Skeletal muscle satellite cell (primary cell): ENCODE measurements at regions not wholly inside any gene's neighbourhood (a gene's known extent, or its start where the extent isn't known, plus 50 kb on each side); places are given as distances from the start of the nearest gene placed in this dataset.
"Not testable (repeated sequence)": the region's sequence is repeated elsewhere in the genome, so short reads cannot be mapped to it uniquely, and the experiment has no call there.

Experiments used
- H3K27me3 ChIP-seq: 2 replicates; pipeline ENCODE4 v1.7.0; 2013; ENCODE audit warnings: low read length; ENCODE audit not compliant: control insufficient read depth, insufficient read depth
- H3K36me3 ChIP-seq: 2 replicates; pipeline ENCODE4 v1.7.0; 2013; ENCODE audit warnings: mild to moderate bottlenecking, control low read depth, low read length; ENCODE audit not compliant: insufficient read depth
- H3K4me1 ChIP-seq: 2 replicates; pipeline ENCODE4 v1.7.0; 2013; ENCODE audit warnings: low read length; ENCODE audit not compliant: control insufficient read depth, insufficient read depth
- H3K4me2 ChIP-seq: 2 replicates; pipeline ENCODE4 v1.7.0; 2013; ENCODE audit warnings: mild to moderate bottlenecking, low read length
- H3K4me3 ChIP-seq: 2 replicates; pipeline ENCODE4 v1.7.0; 2013; ENCODE audit warnings: low read length
- H3K9ac ChIP-seq: 2 replicates; pipeline ENCODE4 v1.7.0; 2013; ENCODE audit warnings: mild to moderate bottlenecking, low read depth, low read length, moderate library complexity
- H3K9me3 ChIP-seq: replicated peaks from 2 replicates; pipeline ENCODE4 v1.7.0; 2013; ENCODE audit warnings: mild to moderate bottlenecking, control low read depth, low read length

DNA sequence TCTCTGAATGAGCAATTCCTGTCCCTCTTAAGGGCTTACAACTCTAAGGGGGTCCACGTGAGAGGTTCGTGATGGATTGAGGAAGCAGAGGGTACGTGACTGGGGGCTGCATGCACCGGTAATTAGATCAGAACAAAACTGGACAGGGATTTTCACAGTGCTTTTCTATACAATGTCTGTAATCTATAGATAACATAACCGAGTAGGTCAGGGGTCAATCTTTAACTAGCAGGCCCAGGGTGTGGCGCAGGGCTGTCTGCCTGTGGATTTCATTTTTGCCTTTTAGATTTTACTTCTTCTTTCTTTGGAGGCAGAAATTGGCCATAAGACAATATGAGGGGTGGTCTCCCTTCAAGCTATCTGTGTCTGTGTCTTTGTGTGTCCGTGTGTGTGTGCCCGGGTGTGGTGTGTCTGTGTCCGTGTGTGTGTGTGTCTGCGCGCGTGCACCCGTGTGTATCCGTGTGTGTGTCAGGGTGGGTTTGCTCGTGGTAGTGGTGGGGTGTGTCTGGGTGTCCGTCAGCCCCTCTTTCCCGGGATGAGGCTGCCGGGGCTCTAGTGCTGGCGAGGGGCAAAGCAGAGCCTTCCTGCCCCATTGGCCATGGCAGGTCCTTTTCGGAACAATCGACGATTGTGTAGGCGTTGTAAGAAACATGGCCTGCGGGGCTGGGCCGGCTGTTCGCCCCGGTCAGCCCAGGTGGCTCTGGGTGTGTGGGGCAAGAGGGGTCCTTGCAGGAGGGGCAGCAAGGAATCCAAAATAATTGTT lies 1382.0 kb upstream of the DEFB115 start:
- H3K9me3 ChIP-seq: peaks cover 25% of the 10 kb centered on the region

DNA sequence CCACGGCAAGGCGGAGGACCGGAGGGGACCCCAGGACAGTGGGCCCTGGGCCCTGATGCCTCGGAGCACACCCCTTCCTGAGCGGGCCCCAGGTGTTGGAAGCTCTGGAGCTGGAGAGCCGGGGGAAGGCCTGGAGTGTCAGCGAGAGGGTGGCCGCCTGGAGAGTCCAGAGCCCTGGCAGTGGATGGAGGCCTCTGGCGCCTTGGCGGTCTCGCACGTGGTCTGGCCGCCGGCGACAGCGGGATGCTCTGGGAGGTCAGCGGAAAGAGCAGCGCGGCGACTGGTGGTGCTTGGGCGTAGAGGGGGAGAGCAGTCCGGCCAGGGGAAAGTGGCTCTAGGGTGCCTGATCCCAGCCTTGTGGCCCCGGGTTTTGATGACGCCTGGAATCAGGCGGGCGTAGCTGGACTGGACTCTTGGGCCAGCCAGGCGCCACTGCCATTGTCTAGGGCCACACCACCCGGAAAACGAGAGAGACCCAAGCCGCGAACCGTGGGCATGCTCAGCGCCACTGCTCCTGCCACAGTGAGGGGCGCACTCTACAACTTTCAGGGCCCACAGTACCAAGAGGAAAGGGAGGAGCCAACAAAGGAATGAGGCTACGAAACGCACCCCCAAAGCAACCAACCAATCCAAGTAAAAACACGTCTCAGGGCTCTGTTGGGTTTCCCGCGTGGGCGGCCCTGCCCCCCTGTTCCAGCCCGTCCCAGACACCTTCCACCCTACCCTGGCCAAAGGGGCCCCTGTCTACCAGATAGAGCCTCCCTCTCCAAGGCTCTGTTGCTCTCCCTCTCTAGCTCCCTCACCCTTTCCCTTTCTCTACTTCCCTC lies 1381.2 kb upstream of the DEFB115 start:
- H3K36me3 ChIP-seq, H3K4me1 ChIP-seq, H3K27me3 ChIP-seq, H3K4me2 ChIP-seq, H3K4me3 ChIP-seq, H3K9ac ChIP-seq: not testable (repeated sequence)
- peaks cover 29% of the 10 kb centered on the region for H3K9me3 ChIP-seq

More for the DNA sequence above, 1382.0 kb upstream of the DEFB115 start:
- H3K9ac ChIP-seq, H3K36me3 ChIP-seq, H3K4me2 ChIP-seq, H3K27me3 ChIP-seq, H3K4me1 ChIP-seq, H3K4me3 ChIP-seq: not testable (repeated sequence)

DNA sequence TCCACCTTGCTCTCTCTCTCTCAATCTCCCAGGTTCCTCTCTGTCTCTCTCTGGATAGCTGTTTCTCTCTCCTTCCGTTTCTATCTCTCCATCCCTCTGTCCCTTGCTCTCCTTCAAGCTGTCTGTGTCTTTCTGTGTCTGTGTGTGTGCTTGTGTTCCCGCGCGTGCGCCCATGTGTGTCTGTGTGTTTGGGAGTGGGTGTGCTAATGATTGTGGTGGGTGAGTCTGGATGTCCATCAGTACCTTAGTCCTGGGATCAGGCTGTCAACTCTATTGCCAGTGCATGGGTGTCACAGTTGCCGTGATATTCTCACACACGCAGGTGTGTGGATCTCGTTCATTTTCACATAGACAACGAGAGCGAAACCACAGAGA lies 1380.6 kb upstream of the DEFB115 start:
- no peak overlapping the region for H3K4me2 ChIP-seq
- H3K9me3 ChIP-seq: peaks cover 29% of the 10 kb centered on the region
- no peak overlapping the region for H3K4me3 ChIP-seq

DNA sequence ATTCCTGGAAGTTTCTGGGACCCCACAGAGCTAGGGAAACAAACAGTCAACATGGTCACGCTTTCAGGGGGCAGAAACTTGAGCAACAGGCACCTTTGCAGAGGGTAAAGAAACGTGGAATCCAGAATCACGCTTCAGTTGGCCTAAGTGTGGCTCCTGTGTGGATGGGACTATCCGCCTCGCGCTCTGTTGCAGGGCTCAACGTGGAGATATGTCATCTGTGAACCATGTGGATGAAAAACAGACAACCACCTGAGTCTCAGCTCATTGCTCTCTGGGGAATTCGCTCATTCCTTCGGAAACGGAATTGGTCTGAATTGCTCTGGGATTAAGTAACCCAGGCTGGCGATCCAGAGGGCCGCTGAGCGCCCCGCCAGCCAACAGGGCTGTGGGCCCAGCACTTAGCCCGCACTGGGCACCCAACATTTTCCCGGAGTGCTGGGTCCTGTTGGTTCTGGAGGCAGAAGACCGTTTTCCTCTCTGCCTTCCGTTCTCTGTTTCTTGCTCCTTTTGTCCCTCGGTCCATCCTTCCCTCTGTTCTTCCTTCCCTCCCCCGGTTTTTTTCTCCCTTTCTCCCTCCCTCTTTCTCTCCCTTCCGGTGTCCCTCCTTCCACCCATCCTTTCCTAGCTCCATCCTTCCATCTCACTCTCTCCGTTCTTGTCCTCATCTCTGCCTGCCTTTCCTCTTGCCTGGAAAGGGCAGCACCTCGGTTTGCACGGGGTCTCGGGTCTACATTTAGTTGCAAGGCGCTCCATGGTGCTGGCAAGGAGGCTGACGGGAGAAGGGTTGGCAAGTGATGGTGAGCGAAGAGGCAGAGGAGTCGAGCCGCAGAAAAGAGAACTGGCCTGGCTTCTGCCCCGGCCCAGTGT lies 1379.8 kb upstream of the DEFB115 start:
- not testable (repeated sequence) for H3K36me3 ChIP-seq, H3K27me3 ChIP-seq, H3K4me1 ChIP-seq, H3K9ac ChIP-seq, H3K4me2 ChIP-seq, H3K4me3 ChIP-seq
- peaks cover 29% of the 10 kb centered on the region for H3K9me3 ChIP-seq

More for the DNA sequence above, 1380.6 kb upstream of the DEFB115 start:
- Histone ChIP-seq H3K4me1 (no peaks in the 10 kb centered on the region), H3K36me3 (no peaks in the 10 kb centered on the region), H3K9ac (no peak overlapping the region), H3K27me3 (no peaks in the 10 kb centered on the region)

DNA sequence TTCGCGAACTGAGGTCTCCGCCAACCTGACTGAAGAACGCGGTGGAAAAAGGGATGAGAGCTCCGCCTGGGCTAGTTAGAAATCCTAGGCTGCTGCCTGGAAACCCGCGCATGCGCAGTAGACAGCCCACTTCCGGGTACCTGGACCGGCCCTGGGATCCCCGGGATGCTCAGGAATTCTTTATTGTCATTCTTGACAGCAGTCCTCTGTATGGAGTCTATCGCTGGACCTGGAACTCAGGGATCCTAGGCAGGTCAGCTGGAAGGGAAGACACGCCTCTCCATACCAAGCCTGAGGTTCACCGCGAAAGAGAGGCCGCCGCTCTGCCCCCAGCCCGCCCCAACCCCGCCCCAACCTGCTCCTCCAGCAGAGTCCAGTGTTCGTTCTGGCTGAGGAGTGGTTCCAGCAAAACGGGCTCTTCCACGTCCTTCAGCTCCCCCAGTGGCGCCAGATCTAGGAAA lies 1379.2 kb upstream of the DEFB115 start:
- Histone ChIP-seq H3K4me2 (no peak overlapping the region), H3K36me3 (no peaks in the 10 kb centered on the region), H3K9me3 (peaks cover 29% of the 10 kb centered on the region), H3K27me3 (no peaks in the 10 kb centered on the region), H3K9ac (no peak overlapping the region), H3K4me3 (no peak overlapping the region), H3K4me1 (no peaks in the 10 kb centered on the region)

DNA sequence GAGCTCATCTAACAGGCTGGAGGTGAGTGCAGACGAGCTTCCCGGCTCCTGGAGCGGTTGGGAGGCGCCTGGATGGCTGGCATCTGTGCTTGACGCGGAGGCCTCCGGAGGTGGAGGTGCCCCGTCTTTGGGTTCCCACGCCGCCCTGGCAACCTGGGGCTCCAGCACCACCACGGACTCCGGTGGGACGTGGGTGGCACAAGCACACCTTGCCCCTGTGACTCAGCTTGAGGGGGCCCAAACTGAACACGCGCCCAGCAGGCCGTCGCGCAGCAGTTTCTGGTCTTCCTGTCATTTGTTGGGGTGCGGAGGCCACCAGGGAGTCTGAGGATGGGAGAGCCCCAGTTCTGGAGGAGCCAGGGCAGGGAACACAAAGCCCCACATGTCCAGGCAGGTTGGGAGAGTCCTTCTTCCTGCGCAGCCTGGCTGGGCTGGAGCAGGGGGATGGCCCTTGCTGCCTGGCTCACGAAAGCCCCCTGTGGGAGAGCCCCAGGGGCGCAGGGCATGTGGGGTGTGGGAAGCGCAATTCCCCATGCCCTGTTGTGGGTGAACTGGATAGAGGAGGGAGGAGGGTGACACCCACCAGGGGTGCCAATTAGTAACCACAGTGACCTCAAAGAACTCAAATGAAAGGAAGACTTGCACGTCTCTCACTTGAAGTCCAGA lies 1378.6 kb upstream of the DEFB115 start:
- no peaks in the 10 kb centered on the region for H3K27me3 ChIP-seq
- no peaks in the 10 kb centered on the region for H3K36me3 ChIP-seq
- H3K4me1 ChIP-seq: no peaks in the 10 kb centered on the region
- no peak overlapping the region for H3K9ac ChIP-seq
- H3K9me3 ChIP-seq: peaks cover 29% of the 10 kb centered on the region
- H3K4me2 ChIP-seq: no peak overlapping the region
- no peak overlapping the region for H3K4me3 ChIP-seq

DNA sequence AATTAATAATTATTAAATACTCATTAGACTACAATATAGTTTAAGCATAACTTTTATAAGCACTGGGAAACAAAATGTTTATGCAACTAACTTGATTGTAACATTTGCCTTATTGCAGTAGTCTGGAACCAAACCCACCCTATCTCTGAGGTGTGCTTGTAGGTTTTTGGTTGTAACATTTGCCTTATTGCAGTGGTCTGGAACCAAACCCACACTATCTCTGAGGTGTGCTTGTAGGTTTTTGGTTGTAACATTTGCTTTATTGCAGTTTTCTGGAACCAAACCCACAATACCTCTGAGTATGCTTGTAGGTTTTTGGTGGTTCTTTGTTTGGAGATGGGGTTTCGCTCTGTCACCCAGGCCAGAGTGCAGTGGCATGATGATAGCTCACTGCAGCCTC lies 1376.4 kb upstream of the DEFB115 start:
- not testable (repeated sequence) for H3K4me3 ChIP-seq, H3K27me3 ChIP-seq, H3K4me2 ChIP-seq, H3K36me3 ChIP-seq, H3K9ac ChIP-seq, H3K4me1 ChIP-seq
- H3K9me3 ChIP-seq: peaks cover 20% of the 10 kb centered on the region

DNA sequence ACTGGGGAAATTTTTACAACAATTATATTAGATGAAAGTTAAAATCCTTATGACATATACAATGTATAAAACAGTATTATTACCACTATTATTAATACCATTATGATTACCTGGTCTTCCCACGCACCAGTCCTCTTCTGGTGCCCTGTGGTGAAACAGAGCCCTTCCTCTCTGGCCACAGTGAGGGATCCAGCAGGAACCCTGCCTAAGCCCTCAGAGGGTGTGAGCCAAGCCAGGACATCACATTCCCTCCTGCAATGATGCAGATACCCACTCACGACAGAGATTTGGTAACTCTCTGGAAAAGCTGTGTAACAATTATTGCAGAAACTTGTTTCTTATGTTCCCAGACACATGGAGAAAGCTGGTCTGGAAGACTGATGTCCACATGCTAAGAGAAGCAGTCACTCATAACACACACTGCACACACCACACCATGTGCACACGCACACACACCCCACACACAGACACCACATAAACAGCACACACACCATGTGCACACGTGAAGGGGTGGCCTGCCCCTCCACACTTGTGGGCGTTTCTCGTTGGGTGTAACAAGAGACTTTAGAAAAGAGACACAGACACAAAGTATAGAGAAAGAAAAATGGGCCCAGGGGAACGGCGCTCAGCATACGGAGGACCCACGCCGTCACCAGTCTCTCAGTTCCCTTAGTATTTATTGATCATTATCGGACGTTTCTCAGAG lies 1373.8 kb upstream of the DEFB115 start:
- not testable (repeated sequence) for H3K4me2 ChIP-seq, H3K4me3 ChIP-seq, H3K36me3 ChIP-seq, H3K4me1 ChIP-seq, H3K9me3 ChIP-seq, H3K9ac ChIP-seq, H3K27me3 ChIP-seq

DNA sequence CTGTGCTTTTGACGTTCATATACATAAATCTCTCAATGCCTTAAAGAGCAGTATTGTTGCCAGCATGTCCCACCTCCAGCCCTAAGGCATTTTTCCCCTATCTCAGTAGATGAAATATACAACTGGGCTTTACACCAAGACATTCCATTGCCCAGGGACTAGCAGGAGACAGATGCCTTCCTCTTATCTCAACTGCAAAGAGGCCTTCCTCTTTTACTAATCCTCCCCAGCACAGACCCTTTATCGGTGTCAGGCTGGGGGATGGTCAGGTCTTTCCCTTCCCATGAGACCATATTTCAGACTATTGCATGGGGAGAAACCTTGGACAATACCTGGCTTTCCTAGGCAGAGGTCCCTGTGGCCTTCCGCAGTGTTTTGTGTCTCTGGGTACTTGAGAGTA lies 1373.1 kb upstream of the DEFB115 start:
- not testable (repeated sequence) for H3K36me3 ChIP-seq, H3K9me3 ChIP-seq, H3K4me3 ChIP-seq, H3K4me2 ChIP-seq, H3K27me3 ChIP-seq, H3K9ac ChIP-seq, H3K4me1 ChIP-seq

DNA sequence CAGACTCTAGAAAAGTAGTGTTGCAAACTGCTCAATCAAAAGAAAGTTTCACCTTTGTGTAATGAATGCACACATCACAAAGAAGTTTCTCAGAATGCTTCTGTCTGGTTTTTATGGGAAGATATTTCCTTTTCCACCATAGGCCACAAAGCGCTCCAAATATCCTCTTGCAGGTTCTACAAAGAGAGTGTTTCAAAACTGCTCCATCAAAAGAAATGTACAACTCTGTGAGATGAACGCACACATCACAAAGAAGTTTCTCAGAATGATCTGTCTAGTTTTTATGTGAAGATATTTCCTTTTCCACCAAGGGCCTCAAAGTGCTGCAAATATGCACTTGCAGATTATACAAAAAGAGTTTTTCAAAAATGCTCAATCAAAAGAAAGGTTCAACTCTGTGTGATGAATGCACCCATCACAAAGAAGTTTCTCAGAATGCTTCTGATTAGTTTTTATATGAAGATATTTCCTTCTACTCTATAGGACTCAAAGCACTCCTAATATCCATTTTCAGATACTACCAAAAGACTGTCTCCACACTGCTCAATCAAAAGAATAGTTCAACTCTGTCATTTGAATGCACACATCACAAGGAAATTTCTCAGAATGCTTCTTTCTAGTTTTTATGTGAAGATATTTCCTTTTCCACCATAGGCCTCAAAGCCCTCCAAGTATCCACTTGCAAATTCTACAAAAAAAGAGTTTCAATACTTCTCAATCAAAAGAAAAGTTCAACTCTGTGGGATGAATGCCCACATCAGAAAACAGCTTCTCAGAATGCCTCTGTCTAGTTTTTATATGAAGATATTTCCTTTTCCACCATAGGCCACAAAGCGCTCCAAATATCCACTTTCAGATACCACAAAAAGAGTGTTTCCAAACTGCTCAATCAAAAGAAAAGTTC lies 1371.9 kb upstream of the DEFB115 start:
- not testable (repeated sequence) for H3K27me3 ChIP-seq, H3K4me3 ChIP-seq, H3K4me1 ChIP-seq, H3K36me3 ChIP-seq, H3K4me2 ChIP-seq, H3K9me3 ChIP-seq, H3K9ac ChIP-seq
